HG03442 (cell line): ENCODE measurements at regions not wholly inside any gene's neighbourhood (a gene's known extent, or its start where the extent isn't known, plus 50 kb on each side); places are given as distances from the start of the nearest gene placed in this dataset.
"Not testable (repeated sequence)": the region's sequence is repeated elsewhere in the genome, so short reads cannot be mapped to it uniquely, and the experiment has no call there.

Experiments used
- ATAC-seq: cut with Tn5 transposase; IDR thresholded peaks from one replicate; pipeline ENCODE4 v1.9.1; 2021; ENCODE audit warnings: mild to moderate bottlenecking, moderate library complexity; ENCODE audit not compliant: unreplicated experiment

GRCh38 chr2:47964277-47964676, 58.0 kb upstream of the FBXO11 start:
- no peak for ATAC-seq

GRCh38 chr2:47964722-47965434, 58.6 kb upstream of the FBXO11 start:
- ATAC-seq, result no peak

DNA sequence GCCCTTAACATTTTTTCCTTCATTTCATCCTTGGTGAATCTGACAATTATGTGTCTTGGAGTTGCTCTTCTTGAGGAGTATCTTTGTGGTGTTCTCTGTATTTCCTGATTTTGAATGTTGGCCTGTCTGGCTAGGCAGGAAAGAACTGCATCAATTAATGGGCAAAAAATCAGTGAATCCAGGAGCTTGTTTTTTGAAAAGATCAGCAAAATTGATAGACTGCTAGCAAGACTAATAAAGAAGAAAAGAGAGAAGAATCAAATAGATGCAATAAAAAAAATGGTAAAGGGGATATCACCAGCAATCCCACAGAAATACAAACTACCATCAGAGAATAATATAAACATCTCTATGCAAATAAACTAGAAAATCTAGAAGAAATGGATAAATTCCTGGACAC, 70.4 kb upstream of the FBXO11 start:
- not testable (repeated sequence) for ATAC-seq

DNA sequence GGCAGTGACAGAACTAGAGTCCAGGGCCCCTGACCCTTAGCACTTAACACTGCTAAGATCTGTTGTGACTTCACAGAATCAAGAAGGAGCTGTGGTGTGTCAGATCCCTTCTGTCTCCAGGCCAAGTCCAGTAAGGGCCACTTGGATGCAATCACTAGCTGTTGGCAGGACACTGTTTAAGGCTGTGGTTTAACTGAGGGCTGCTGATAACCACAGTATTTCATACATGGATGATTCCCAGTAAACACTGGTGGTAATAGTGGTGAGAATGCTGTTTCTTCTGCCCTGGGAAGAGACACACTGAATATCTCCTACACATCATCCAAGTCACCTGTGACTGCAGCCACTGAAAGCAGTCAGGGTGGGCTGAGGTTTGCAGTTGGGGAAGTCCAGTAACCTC, 77.7 kb upstream of the FBXO11 start:
- ATAC-seq, result no peak

- ATAC-seq, result no peak
These were observed 84.2 kb upstream of the FBXO11 start for GRCh38 chr2:47990503-47990902.

DNA sequence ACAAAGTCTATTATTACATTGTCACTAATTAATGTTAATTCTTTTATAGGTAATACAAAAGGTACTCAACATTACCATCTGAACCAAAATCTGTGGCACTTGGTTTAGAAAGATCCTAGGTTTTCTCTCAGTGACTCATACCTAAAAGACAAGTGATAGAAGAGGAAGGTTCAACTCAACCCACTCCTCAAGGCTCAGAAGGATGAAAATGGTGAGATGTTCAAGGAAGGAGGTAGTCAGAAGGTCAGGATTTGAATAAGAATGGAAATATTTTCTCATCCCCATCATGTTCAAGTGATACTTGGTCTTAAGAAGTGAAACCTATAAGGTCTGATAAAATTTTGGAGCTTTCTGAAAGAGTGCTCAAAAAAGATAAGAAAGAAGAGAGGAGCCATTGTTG, 86.4 kb upstream of the FBXO11 start:
- no peak for ATAC-seq

- ATAC-seq, result no peak
These were observed 90.5 kb upstream of the FBXO11 start for GRCh38 chr2:47996808-47997207.

GRCh38 chr2:47999512-47999911, 93.2 kb upstream of the FBXO11 start:
- no peak for ATAC-seq

DNA sequence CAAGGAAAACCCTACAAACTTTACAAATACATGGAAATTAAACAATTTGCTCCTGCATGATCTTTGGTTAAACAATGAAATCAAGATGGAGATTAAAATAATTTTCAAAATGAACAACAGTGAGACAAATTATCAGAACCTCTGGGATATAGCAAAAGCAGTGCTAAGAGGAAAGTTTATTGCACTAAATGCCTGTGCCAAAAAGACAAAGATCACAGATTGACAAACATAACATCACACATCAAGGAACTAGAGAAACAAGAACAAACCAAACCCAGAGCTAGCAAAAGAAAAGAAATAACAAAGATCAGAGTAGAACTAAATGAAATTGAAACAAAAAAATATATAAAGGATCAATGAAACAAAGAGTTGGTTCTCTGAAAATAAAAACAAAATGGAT, 95.2 kb upstream of the FBXO11 start:
- ATAC-seq, result no peak

DNA sequence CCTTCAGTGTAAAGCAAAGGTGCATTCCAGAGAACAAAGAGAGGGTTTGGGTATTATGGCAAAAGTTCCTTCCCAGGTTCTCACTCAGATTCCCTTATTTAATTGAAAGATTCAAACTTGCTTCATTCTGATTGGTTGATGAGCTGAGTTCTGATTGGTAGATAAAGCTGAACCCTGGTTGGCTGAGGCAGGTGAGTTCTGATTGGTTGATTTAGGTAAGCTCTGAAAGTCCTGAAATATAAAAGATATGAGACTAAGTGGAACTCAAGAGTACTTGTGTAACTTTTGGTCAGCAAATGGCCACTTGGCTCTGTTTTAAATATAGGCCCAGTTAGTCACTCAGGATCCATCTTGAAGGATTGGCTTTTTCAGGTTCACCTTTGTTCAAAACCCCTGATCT, 99.8 kb upstream of the FBXO11 start:
- no peak for ATAC-seq

- ATAC-seq, result no peak
These were observed 101.5 kb upstream of the FBXO11 start for GRCh38 chr2:48007699-48008268.

DNA sequence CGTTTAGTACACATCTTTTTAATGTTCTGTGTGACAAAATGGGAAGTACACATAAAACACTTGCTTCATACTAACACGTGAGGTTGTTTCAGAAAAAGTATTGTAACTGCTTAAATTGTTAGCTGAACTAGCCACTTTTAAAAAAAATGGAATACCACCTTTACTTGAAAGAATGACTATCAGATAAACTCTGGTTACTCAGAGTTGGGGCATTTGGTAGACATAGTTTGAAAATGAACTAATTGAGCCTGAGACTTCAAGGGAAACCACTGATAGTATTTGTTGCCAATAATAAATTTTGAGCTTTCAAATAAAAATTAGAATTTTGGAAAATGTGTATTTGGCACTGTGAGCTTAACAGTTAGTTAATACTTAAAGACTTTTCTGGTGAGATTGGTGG, 103.0 kb upstream of the FBXO11 start:
- no peak for ATAC-seq

DNA sequence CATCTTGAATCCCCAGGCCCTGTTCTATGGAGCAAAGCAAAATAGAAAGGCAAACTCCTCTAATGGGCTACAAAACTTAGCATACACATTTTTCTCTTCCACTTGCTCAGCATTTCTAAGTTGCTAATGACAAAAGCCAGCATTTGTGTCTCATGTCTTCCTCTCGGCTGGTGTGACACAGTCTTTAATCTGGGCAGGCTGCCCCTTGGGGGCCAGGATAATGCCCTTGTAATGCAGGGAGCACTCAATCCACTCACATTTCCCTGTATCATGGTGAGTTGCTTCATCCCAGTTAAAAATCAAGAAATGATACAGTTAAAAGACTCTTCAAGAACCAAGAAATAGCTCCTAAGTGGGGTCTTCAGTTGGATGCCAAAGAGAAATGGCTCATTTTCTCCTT, 109.1 kb upstream of the FBXO11 start:
- no peak for ATAC-seq

DNA sequence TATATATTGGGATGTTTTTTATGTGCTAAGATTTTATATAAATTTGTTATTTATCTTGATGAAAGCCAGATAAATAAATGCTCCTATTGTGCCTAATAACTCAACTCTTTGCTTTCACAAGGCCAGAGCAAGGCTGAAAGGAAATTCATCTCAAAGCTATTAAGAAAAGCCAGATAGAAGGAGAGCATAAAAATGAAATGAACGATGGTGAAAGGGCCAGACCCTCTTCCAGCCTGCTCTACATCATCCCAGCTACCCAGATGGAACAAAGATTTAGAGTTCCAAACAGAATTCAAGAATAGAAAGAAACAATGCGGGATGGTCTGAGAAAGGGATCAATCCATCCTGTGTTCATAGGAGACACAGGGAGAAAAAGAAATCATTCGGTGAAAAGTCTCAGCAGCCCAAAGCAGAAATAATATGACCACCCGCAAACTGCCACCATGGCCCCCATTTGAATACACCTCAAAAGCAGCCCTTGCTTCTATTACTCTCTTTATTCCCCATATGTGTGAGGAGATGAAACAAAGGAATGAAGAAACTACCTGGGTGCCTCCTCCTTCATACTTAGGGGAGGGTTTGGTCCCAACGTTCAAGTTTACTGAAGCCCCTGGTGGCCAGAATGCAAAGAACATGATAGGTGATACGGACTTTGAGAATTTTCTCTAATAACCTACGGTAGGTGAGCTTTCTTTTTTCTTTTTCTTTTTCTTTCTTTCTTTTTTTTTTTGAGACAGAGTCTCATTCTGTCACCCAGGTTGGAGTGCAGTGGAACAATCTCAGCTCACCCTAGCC, 110.1 kb upstream of the FBXO11 start:
- ATAC-seq, result no peak

- no peak for ATAC-seq
These were observed 110.8 kb upstream of the FBXO11 start for GRCh38 chr2:48017136-48017535.

GRCh38 chr2:48018480-48018879, 112.2 kb upstream of the FBXO11 start:
- no peak for ATAC-seq

- ATAC-seq, result no peak
These were observed 120.6 kb upstream of the FBXO11 start for GRCh38 chr2:48026865-48027264.

DNA sequence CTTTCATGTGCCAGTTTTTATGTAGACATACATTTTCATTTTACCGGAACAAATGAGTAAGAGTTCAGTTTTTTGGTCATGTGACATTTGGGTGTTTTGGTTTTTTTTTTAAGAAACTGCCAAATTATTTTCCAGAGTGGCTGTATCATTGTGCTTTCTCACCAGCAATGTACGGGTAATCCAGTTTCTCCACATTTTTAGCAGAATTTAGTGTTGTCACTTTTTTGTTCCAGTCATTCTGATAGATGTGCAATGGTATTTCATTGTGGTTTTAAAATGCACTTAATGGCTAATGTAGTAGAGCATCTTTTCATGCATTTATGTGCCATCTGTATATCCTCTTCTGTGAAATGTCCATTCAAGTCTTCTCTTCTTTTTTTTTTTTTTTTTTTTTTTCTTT, 126.5 kb upstream of the FBXO11 start:
- ATAC-seq, result no peak

DNA sequence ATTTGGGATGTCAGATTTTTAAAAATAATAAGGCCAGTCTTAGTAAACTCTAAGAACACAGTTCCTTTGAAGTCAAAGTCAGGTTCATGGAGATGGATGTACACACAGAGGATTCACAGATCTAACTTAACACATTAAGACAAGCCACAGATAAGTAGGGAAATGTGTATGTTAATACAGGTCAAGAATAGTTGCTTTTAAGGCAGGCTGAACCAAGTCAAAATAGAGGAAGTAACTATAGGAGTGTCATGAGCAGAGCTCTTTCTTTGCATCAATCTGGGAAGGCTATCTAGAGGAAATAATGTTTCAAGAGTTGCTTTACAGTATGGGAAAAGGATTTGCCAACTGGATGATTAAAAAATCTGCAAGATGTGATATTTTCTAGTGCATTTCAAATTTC, 128.0 kb upstream of the FBXO11 start:
- ATAC-seq, result no peak

DNA sequence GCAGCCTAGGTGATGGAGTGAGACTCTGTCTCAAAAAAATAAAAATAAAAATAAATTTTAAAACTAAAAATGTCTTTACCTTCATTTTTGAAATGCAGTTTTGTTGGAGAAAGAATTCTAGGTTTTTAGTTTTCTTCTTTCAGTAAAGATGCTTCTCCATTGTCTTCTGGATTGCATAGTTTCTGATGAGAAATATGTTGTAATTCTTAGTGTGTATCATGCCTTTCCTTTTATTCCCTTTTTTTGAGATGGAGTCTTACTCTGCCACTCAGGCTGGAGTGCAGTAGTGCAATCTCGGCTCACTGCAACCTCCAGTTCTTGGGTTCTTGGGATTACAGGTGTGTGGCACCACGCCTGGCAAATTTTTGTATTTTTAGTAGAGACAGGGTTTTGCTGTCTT, 130.0 kb upstream of the FBXO11 start:
- no peak for ATAC-seq

- ATAC-seq, result no peak
These were observed 133.1 kb upstream of the FBXO11 start for GRCh38 chr2:48039209-48039990.
